NCI-H1436 treated with DMSO at 0.1 percent for 48 hours (cell line): ENCODE measurements at regions not wholly inside any gene's neighbourhood (a gene's known extent, or its start where the extent isn't known, plus 50 kb on each side); places are given as distances from the start of the nearest gene placed in this dataset.
"Not testable (repeated sequence)": the region's sequence is repeated elsewhere in the genome, so short reads cannot be mapped to it uniquely, and the experiment has no call there.

ENCODE experiments used
- DNase-seq: peaks from one replicate; lab custom pipeline; 2025; lab: John Stamatoyannopoulos, UW

DNA sequence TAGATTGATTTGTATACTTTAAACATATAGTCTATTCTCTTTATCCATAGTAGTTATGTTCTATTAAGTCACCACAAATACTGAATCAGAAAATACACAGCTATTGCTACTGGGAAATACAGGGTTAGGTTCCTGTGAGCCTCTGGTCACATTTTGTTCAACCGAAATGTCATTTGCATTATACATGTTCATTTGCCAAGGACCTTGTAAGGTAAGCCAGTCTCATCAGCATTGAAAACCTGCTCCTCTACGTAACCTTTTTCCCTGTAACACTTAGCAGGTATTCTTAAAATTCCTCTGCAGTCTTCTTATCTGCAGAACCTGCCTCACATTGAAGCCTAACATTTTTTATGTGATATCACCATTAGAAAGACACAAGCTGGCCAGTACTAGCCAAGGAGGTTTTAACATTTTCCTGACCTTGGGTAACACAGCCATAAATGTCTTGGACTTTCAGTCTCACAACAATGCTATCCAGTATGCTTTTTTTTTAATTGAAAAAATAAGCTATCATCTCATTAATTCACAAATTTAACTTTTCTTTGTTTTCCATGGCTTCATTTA, 765.7 kb upstream of the IGFBP7 start:
- no peak for DNase-seq

DNA sequence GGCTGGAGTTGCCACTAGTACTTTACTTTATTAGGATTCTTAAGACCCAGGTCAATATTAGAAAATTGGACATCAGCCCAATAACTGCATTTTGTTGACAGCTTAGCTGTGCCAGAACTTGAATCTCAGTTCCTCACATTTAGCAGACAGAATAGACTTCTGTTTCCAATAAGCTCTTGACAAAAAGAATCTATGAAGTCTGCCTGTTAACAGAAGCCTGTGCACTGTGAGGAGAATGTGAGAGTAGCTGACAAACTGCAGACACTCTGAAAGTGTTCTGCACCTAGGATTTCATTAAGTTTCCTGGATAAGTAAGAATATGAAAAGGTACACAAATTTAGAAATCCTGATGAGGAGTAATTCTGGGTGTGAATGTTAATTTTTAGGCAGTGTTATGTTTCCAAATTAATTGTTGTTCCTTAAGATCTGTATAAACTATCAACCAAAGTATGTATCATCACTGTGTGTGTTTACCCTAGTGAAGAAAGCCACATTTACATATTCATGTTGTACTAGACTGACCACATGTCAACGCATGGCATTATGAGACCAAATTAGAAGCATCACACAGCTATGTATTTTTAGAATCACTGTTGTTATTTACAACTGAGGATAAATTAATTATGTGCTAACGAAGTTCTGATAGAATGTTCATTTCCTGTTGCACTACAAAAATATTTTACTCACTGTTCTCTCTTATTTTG, 756.4 kb upstream of the IGFBP7 start:
- no peak for DNase-seq

DNA sequence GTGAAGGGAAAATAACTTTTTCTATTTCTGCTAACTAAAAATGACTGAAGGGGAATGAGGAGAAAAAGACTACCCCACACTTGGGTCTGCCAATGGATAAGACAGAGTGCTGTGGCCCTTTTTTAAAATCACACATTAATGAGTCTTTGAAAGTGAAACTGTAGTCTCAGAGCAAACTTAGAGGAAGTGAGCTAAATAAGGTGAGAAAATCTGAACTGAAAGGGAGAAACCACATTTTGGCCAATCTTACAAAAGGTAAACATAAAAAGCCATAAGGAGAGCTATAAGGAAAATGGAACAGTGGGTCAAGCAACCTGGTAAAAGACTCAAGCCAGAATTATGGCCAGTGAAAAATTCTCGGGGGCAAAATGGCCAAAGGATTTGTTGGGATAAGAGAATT, 755.1 kb upstream of the IGFBP7 start:
- DNase-seq, result no peak

DNA sequence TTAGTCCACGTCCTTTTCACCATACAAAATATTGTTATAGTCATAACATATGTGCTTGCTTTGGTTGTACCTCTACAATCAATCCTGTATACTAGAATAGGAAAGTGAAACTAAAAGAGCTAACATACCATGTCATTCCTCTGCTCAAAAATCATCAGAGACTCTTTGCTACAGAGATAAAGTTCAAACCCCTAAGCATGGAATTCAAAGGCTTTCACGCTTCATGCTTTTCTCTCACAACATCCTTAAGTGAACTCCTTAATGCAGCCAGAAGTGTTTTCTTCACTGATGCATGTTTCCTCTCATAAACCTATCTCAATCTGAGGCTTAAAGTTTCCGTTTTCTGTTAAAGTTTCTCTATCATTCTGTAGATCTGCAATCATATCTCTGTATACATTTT, 744.6 kb upstream of the IGFBP7 start:
- DNase-seq, result no peak

DNA sequence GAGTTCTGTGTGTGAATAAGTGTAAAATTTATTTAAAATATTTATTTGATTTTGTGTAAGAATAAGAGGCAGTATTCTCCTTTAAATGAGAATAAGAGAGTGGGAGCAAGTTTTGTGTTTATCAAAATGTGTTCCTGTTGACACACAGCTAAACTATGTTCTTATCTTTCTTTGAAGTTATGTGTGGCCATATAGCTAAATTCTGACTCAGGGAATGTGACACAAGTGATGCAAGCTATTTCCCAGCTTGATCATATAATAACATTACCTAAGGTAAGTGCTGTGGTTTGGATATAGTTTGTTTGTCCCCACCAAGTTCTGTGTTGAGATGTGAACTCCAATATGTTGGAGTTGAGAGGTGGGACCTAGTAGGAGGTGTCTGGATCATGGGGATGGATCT, 740.0 kb upstream of the IGFBP7 start:
- no peak for DNase-seq

DNA sequence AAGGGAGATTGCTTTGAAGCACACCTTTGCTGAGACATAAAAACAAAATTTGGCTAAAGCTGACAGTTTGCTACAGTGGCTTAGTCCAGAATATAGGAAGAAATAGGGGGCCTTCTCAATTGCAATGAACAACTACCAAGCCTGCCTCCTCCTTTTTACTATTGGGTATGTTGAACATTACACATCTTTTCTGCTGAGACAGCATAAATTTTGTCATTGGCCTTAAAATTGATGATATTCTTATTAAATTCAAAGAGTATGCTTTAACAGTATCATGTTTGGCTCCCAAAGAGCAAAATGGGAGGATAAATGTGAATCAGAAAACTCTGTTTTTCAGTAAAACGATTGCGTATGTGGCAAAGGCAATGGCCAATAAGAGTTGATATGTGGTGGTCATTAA, 721.9 kb upstream of the IGFBP7 start:
- no peak for DNase-seq

DNA sequence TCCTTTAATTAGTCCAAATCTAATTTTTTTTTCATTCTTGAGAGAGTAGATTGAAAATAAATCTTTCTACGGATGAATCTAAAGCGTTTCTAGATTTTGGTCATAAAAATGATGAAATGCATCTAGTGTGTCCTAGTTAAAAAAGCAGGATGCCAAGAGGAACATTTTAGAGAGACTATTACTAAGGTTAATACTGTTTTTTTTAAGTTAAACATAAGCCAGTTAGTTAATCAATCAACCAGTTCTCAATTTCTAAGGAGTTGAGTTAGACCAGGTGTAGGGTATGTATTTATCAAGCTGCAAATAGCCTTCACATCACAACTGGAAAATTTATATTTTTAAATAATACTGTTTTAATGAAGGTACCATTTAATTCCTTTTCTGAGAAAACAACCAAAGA, 679.5 kb upstream of the IGFBP7 start:
- no peak for DNase-seq

DNA sequence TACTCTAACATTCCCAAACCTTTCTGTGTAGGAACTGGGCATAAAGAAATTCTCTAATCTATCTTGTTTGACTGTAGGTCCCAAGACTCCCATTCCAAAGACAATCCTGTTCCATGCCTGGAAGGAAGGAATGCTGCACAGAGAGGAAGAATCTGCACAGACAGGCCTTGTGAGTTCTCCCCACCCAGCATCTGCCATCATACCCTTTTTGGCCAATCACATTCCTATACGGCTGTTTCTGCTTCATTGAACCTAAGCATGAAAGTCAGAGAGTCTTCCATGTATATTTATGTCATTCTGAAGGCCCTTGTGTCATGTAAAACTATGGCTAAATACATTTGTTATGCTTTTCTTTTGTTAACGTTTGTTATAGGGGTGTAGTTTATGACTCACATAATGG, 667.7 kb upstream of the IGFBP7 start:
- DNase-seq, result no peak

DNA sequence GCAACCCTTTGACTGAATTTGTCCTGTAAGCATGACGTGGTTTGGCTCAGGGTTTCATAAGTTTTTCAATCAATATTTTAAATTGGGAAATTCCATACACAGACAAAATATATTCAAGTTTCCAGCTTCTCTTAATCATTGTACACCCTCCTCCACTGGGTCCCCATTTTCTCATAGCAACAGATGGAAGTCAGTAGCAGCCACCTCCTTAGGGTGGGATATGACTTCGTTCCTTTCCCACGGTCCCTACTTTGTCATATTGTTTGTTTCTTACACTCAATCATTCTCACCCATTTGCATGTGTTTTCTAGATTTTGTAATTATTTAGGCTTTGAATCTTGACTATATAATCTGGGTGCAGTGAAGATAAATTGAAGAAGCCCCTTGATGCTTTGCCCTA, 664.5 kb upstream of the IGFBP7 start:
- no peak for DNase-seq

DNA sequence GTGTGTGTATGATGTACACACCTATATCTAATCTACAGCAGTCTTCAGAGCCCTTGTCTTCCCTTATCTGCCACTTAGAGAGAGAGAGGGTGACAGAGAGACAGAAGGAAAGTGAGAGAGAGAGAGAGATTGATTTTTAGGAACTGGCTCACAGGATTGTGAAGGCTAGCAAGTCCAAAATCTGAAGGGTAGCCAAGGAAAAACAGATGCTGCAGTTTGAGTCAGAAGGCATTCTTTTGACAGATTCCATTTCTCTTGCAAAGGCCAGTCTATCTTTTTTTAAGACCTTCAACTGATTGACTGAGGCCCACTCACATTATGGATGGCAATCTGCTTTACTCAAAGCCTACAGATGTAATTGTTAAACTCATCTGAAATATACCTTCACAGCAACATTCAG, 664.0 kb upstream of the IGFBP7 start:
- no peak for DNase-seq

DNA sequence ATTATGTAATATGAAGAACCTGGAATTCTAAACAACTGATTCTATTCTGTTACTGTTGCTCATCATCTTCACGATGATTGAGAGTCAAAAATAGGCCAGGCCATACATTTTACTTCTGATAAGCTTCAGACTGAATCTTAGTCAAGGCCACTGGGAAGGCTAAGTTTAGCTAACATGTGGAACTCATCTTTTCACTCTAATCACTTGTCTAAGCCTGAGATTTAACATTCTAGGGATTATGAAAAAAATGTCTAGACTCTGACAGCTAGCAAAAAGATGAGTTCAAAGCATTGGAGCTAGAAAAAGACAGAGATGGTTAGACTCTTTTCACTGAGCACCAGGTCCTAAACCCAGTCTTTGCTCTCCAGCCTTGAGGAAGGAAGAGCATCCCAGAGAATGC, 656.2 kb upstream of the IGFBP7 start:
- DNase-seq, result no peak

DNA sequence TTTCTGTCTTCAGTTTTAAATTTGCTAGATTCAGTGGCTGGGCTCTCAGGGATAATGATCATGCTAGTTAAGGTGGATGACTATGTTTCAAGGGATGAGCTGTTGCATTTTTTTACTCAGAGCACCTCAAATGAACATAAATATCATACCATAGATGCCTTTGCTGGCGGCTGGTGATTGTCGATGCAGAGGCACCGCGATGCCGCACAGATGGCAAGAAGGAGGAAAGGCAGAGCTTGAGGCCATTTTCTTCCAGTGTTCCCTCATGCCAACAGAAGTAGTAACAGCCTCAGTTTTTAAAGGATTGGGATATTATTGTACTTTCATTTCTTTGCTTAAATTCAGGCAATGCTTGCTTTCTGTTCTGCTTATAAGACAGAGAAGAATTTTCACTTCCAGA, 654.7 kb upstream of the IGFBP7 start:
- no peak for DNase-seq

DNA sequence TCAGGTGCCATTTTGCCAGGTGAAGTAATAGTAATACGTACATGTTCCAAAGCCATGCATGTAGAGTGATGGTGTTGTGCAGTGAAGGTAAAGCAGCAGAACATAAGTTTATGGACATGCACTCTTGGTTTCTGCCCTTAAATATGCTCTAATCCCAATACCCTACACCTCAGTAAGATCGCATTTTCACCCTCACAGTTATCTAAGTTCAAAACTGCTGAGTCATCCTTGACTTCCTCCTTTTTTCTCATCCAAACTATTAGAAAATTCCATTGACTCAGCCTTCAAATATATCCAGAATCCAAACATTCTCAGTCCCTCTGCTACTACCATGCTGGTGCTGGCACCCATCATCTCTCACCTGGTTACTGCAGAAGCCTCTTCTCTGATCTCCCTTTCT, 652.9 kb upstream of the IGFBP7 start:
- DNase-seq, result no peak

DNA sequence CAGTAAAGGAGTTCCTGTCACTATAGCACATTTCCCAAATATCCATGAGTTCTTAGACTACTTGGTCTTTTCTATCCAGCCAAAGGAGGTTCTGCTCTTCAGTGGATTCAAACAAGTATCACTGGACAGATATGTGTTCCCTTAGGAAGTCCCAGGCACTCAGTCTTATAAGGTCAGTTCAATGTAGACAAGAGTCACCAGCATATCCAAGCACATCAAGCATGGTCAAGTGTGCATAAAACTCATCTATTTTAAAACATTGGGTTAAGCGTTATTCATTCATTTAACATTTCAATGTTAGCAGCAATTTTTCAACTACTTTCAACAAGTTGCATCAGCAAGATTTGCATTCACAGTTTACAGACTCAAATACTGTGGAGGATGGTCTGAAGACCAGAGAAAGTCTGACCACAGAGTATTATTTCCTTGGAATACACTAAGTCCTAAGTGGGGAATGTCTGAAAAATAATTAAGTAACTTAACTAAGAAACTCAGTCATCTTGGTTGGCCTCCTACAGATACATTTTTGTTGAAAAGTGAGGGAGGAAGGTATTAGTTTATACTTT, 630.5 kb upstream of the IGFBP7 start:
- DNase-seq, result no peak

DNA sequence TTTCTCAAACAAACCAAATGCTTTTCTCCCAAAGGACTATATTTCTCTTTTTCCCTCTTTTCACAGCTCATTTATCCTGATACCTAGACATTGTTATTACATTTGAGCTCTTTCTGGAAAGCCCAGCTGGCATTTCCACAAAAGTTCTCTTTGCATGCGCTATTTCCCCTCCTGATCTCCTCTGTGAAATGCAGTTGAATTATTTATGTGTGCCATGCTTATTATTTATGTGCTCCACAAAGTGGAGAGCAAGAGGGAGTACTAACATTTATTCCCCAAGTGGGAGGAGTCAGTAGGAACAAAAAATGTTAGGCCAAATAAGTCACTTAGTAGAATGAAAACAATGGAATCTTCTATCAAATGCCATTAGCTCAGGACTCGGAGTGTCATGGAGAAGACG, 626.6 kb upstream of the IGFBP7 start:
- DNase-seq, result no peak

DNA sequence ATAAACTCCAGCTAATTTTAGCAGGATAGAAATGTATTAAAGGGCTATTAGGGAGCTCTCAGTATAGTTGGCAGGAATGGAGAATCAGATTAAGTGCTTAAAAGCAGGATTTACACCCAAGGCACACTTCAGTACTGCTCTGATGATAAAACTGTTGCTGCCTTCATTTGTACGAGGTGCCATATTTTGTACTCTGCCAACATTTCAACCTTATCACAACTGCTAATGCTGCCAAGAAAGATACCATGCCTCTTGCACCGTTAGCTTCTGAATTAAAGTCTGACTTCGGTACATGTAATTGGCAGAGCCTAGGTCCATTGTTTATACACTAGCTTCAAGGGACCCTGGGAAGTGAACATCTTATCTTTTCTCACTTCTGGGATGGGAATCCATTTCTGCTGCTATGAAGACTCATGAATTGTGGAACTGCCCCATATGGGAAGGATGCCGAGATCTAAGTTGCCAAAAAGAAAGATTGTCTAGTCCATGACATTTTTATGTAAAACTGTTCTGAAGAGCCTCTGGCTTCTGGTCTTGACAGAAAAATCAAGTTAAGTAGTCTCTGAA, 624.0 kb upstream of the IGFBP7 start:
- no peak for DNase-seq

DNA sequence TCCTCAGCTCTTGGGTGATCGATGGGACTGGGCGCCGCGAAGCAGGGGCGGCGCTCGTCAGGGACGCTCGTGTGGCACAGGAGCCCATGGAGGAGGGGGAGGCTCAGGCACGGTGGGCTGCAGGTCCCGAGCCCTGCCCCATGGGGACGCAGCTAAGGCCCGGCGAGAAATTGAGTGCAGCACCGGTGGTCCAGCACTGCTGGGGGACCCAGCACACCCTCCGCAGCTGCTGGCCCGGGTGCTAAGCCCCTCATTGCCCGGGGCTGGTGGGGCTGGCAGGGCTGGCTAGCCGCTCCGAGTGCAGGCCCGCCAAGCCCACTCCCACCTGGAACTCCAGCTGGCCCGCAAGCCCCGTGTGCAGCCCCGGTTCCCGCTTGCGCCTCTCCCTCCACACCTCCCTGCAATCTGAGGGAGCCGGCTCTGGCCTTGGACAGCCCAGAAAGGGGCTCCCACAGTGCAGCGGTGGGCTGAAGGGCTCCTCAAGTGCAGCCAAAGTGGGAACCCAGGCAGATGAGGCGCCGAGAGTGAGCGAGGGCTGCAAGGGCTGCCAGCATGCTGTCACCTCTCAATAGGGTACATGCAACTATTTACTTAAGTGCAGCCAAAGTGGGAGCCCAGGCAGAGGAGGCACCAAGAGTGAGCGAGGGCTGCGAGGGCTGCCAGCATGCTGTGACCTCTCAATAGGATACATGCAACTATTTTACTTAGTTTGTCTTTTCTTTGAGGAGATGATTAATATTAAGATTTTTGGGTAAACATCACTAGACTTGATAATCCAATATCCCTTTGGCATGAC, 619.8 kb upstream of the IGFBP7 start:
- not testable (repeated sequence) for DNase-seq

DNA sequence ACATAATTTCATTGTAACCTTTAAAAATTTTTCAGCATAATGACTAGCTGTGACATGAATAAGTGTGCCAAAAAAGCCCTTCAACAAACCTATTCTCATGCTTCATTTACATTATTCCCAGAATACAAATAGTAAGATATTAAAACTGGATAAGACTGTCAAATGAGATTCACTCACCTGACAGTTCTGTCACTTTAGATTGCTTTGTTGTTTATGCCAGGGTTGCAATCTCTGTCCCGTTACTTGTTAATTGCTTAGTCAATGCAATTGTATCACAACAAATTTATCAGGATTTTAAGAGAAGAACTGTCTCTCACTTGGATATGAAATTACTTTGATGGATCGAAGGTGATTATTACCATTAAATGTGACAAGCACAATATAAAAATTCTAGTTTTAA, 616.0 kb upstream of the IGFBP7 start:
- no peak for DNase-seq

DNA sequence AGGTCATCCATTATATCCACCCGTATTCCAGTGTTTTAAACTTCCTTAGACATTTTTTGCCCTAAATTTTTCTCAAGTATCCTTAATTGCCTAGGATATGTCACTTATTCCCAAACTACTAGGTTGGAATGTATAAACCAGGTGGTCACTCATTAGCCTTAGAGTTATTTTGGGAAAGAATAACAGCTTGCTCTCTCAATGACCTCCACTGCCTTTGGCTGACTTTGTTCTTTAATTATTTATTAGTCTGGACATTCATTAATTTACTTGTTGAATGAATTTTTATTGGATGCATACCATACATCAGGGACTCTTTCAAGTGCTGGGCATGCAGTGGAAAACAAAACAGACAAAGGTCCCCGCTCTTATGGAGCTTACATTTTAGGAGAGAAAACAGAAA, 609.3 kb upstream of the IGFBP7 start:
- DNase-seq, result no peak

DNA sequence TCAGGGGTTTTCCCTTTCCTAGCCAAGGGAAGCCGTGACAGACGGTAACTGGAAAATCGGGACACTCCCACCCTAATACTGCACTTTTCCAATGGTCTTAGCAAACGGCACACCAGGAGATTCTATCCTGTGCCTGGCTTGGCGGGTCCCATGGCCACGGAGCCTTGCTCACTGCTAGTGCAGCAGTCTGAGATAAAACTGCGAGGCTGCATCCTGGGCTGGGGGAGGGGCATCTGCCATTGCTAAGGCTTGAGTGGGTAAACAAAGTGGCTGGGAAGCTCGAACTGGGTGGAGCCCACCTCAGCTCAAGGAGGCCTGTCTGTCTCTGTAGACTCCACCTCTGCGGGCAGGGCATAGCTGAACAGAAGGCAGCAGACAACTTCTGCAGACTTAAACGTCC, 604.1 kb upstream of the IGFBP7 start:
- not testable (repeated sequence) for DNase-seq

DNA sequence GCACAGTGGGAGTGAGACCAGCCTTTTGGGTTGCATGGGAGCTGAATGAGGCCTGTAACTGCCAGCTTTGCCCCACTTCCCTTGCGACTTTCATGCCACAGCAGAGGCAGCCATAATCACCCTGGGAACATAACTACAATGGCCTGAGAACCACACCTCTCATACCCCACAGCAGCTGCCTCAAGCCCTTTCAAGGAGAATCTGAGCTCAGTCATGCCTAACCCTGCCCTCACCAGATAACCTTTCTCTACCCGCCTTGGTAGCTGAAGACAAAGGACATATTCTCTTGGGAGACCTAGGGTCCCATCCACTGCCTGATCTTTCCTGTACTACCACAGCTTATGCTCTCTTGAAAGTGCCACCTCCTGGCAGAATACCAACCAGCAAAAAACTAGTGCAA, 599.9 kb upstream of the IGFBP7 start:
- no peak for DNase-seq

DNA sequence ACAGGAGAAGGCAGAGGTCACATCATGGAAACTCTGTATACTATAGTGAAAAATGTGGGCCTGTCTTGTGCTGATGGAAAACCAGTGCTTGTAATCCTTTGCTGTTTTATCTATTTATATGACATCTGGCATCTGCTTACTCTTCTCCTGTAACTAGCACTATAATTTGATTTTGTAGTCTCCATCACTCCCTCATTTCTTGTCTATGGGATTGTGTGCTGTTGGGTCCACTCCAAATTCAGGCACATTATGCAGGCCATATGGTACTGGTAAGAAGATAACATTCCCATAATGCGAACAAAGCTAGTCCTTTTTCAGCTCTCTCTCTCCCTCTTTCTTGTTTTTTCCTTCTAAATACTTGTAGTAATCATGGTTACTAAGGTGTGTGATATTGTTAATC, 581.2 kb upstream of the IGFBP7 start:
- DNase-seq, result no peak

DNA sequence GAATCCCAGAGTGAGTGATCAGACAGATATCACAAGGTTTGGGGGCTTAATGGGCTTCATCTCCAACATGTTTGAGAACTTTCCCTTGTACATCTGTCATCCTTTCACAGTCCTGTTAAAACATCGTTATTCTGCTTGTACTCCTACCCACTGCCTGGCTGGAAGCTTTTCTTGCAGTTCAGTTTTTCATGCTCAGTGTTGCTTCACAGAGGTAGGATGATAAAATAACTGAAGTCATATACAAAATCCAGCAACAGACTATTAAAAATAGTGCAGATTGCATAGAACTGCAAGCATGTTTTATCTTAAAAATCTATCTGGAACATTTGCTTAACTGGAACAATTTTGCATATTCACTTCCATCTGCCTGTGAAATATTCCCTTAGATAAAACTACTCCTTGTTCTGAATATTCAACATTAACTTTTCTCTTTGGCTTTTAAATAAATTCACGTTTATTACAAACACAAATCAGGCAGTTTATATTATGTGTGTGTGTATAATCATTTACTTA, 579.6 kb upstream of the IGFBP7 start:
- no peak for DNase-seq
